Gastrocnemius medialis (tissue), 4 donors: ENCODE measurements at regions not wholly inside any gene's neighbourhood (a gene's known extent, or its start where the extent isn't known, plus 50 kb on each side); places are given as distances from the start of the nearest gene placed in this dataset.
"Not testable (repeated sequence)": the region's sequence is repeated elsewhere in the genome, so short reads cannot be mapped to it uniquely, and the experiment has no call there.

Source experiments
- ATAC-seq, 2 donors: fragments of 150-250 bp; one replicate each; pipeline ENCODE4 v1.9.1; 2016
- DNase-seq, 2 donors: peaks; one replicate each; pipeline ENCODE4 v3.0.0-alpha.2; 2019
- H3K27ac ChIP-seq, 4 donors: fragments of 200-600 bp; sonication (generic); 1 replicate in 1 of 4; 2 replicates in 3 of 4; pipeline ENCODE4 v1.5.1; 2016 to 2018; ENCODE audit warnings: mild to moderate bottlenecking in 2 of 4, moderate library complexity in 1 of 4
- H3K27me3 ChIP-seq, 3 donors: fragments of 200-600 bp; sonication (generic) in 2 of 3; 1 replicate in 1 of 3; 2 replicates in 2 of 3; pipeline versions ENCODE4 v1.5.1 to v1.6.0; 2016 to 2019; ENCODE audit warnings: mild to moderate bottlenecking in 1 of 3, moderate library complexity in 1 of 3
- H3K36me3 ChIP-seq, 2 donors: fragments of 200-600 bp; sonication (generic) in 1 of 2; one replicate each; pipeline ENCODE4 v1.5.1; 2017 to 2018
- H3K4me1 ChIP-seq, 2 donors: fragments of 200-600 bp; sonication (generic) in 1 of 2; one replicate each; pipeline ENCODE4 v1.5.1; 2016 to 2017; ENCODE audit warnings: mild to moderate bottlenecking in 2 of 2
- H3K4me3 ChIP-seq, 4 donors: fragments of 200-600 bp; sonication (generic) in 3 of 4; 1 replicate in 1 of 4; 2 replicates in 3 of 4; pipeline ENCODE4 v1.5.1; 2016 to 2019; ENCODE audit warnings: mild to moderate bottlenecking in 2 of 4
- H3K9me3 ChIP-seq, 3 donors: fragments of 200-600 bp; sonication (generic) in 2 of 3; 1 replicate in 1 of 3; 2 replicates in 2 of 3; pipeline ENCODE4 v1.5.1; 2016 to 2019
- CTCF ChIP-seq, 5 experiments: fragments of 450-650 bp in 3 of 5; fragments of 200-600 bp in 2 of 5; sonication (generic) in 2 of 5; IDR thresholded peaks in 4 of 5; conservative IDR thresholded peaks in 1 of 5; 1 replicate in 4 of 5; 2 replicates in 1 of 5; pipeline ENCODE4 v1.5.1; 2016 to 2019; ENCODE audit warnings: antibody characterized with exemption in 5 of 5, mild to moderate bottlenecking in 3 of 5, moderate library complexity in 3 of 5
- POLR2A ChIP-seq, 2 donors: fragments of 450-650 bp; IDR thresholded peaks; one replicate each; pipeline ENCODE4 v1.6.1; 2017; ENCODE audit warnings: antibody characterized with exemption in 2 of 2, mild to moderate bottlenecking in 2 of 2, moderate library complexity in 2 of 2
- in situ Hi-C, 4 donors: fragments of 200-750 bp; cut with MboI; loops; one replicate each; pipeline versions ENCODE4 v1.15.0 to v1.8.0; 2017; ENCODE audit warnings: low sequenced_read_pairs in 4 of 4
- intact Hi-C: fragments of 100-400 bp; cut with DNase I; formaldehyde crosslinking; loops from one replicate; pipeline ENCODE4 v1.15.1; 2023; ENCODE audit warnings: low total_unique reads

GRCh38 chr6:68226460-68226859 lies 408.6 kb upstream of the ADGRB3 start:
- H3K36me3 ChIP-seq = no peaks in the 10 kb centered on the region
- intact Hi-C loops (no loop called here), in situ Hi-C loops (no loop called here)
- no peak overlapping the region for H3K4me3 ChIP-seq
- no peaks in the 10 kb centered on the region for H3K4me1 ChIP-seq
- no peaks in the 10 kb centered on the region for H3K27me3 ChIP-seq
- H3K9me3 ChIP-seq = no peaks in the 10 kb centered on the region
- H3K27ac ChIP-seq = no peak overlapping the region
- DNase-seq = no peak
- no peak for ATAC-seq
- TF ChIP-seq CTCF (IDR thresholded peaks at IDR 0.05 in 4 of 5, conservative IDR thresholded peaks at IDR 0.05 in 1 of 5) = no peak
- no peak for TF ChIP-seq POLR2A (IDR thresholded peaks at IDR 0.05)

GRCh38 chr6:68225729-68226128 lies 409.4 kb upstream of the ADGRB3 start:
- Histone ChIP-seq H3K36me3 (no peaks in the 10 kb centered on the region), H3K4me1 (no peaks in the 10 kb centered on the region), H3K4me3 (no peak overlapping the region), H3K9me3 (no peaks in the 10 kb centered on the region), H3K27me3 (no peaks in the 10 kb centered on the region), H3K27ac (no peak overlapping the region)
- DNase-seq = no peak
- no peak for ATAC-seq
- TF ChIP-seq POLR2A (IDR thresholded peaks at IDR 0.05) (no peak), CTCF (IDR thresholded peaks at IDR 0.05 in 4 of 5, conservative IDR thresholded peaks at IDR 0.05 in 1 of 5) (no peak)
- intact Hi-C loops = no loop called here
- in situ Hi-C loops = no loop called here

- ATAC-seq (no peak), DNase-seq (no peak)
- TF ChIP-seq CTCF (IDR thresholded peaks at IDR 0.05 in 4 of 5, conservative IDR thresholded peaks at IDR 0.05 in 1 of 5) (no peak), POLR2A (IDR thresholded peaks at IDR 0.05) (no peak)
- H3K27me3 ChIP-seq = no peaks in the 10 kb centered on the region
- H3K27ac ChIP-seq = no peak overlapping the region
- intact Hi-C loops = no loop called here
- H3K4me1 ChIP-seq = no peaks in the 10 kb centered on the region
- no peak overlapping the region for H3K4me3 ChIP-seq
- no peaks in the 10 kb centered on the region for H3K9me3 ChIP-seq
- in situ Hi-C loops = no loop called here
- no peaks in the 10 kb centered on the region for H3K36me3 ChIP-seq
Measured at GRCh38 chr6:68211242-68211795, 423.8 kb upstream of the ADGRB3 start.

- H3K9me3 ChIP-seq, intact Hi-C loops, in situ Hi-C loops, H3K36me3 ChIP-seq, ATAC-seq, H3K4me3 ChIP-seq, H3K27me3 ChIP-seq, DNase-seq, H3K4me1 ChIP-seq, H3K27ac ChIP-seq: not testable (repeated sequence)
Measured at GRCh38 chr6:68207612-68208011, 427.5 kb upstream of the ADGRB3 start.

- Histone ChIP-seq H3K9me3 (no peaks in the 10 kb centered on the region), H3K4me1 (no peaks in the 10 kb centered on the region), H3K4me3 (no peak overlapping the region), H3K36me3 (no peaks in the 10 kb centered on the region), H3K27me3 (no peaks in the 10 kb centered on the region), H3K27ac (no peak overlapping the region)
- no peak for TF ChIP-seq CTCF (IDR thresholded peaks at IDR 0.05 in 4 of 5, conservative IDR thresholded peaks at IDR 0.05 in 1 of 5)
- no peak for TF ChIP-seq POLR2A (IDR thresholded peaks at IDR 0.05)
- in situ Hi-C loops (no loop called here), intact Hi-C loops (no loop called here)
- DNase-seq = no peak
- no peak for ATAC-seq
Measured at GRCh38 chr6:68200929-68201328, 434.2 kb upstream of the ADGRB3 start.
